ACC112 (cell line): ENCODE measurements at regions not wholly inside any gene's neighbourhood (a gene's known extent, or its start where the extent isn't known, plus 50 kb on each side); places are given as distances from the start of the nearest gene placed in this dataset.

Source experiments
- H2AFZ ChIP-seq: fragments of 200-600 bp; sonication (generic); one replicate; pipeline ENCODE4 v1.6.0; 2017; ENCODE audit warnings: antibody characterized with exemption, low read length; ENCODE audit not compliant: unreplicated experiment
- H3K27ac ChIP-seq: fragments of 200-600 bp; sonication (generic); 2 replicates; pipeline ENCODE4 v1.5.1; 2014; ENCODE audit warnings: low read depth, mild to moderate bottlenecking, antibody characterized with exemption, low read length, moderate library complexity
- H3K27me3 ChIP-seq: fragments of 200-600 bp; sonication (generic); 2 replicates; pipeline ENCODE4 v1.6.1; 2014; ENCODE audit warnings: mild to moderate bottlenecking, antibody characterized with exemption, low read length, moderate library complexity, mixed read lengths; ENCODE audit not compliant: insufficient read depth
- H3K36me3 ChIP-seq: fragments of 200-600 bp; sonication (generic); 2 replicates; pipeline ENCODE4 v1.6.1; 2016; ENCODE audit warnings: mild to moderate bottlenecking, antibody characterized with exemption, low read length, moderate library complexity, mixed read lengths; ENCODE audit not compliant: insufficient read depth
- H3K4me1 ChIP-seq: fragments of 200-600 bp; sonication (generic); one replicate; pipeline ENCODE4 v1.6.1; 2016; ENCODE audit warnings: low read length, mixed read lengths; ENCODE audit not compliant: insufficient read depth, unreplicated experiment, control insufficient read depth
- H3K4me3 ChIP-seq: fragments of 200-600 bp; sonication (generic); 2 replicates; pipeline ENCODE4 v1.5.1; 2014; ENCODE audit warnings: mild to moderate bottlenecking, low read depth, low read length
- H3K79me2 ChIP-seq: fragments of 200-600 bp; sonication (generic); one replicate; pipeline ENCODE4 v1.6.0; 2016; ENCODE audit warnings: low read length; ENCODE audit not compliant: control insufficient read depth, unreplicated experiment, insufficient read depth

DNA sequence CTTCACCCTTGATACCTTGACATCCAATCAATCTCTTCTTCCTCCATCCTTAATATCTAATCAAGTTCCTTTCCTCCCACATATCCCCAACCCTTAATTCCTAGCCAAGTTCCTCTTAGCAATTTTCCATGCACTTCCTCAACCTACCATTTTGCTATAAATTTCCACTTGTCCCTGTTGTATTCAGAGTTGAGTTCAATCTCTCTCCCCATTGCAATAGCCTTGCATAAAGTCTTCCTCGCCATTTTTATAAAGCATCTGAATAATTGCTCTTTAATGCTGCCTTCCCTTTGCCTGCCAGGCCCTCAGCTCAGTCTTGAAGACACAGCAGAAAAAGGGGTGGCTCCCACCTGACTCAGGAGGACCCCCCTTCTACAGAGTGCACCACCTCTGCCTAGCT is 390.3 kb downstream of the HHIPL2 start:
- Histone ChIP-seq H3K79me2 (no peaks in the 10 kb centered on the region), H2AFZ (no peak overlapping the region), H3K4me1 (no peaks in the 10 kb centered on the region), H3K4me3 (no peak overlapping the region), H3K27ac (no peak overlapping the region), H3K27me3 (no peaks in the 10 kb centered on the region), H3K36me3 (no peaks in the 10 kb centered on the region)

DNA sequence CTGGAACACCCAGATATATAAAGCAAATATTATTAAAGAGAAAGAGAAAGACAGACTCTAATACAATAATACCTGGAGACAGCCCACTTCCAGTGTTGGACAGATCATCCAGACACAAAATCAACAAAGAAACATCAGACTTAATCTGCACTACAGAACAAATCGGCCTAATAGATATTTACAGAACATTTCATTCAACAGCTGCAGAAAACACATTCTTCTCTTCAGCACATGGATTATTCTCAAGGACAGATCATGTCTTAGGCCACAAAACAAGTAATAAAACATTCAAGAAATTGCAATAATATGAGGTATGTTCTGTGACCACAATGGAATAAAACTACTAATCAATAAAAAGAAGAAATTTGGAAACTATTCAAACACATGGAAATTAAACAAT is 398.3 kb upstream of the DUSP10 start:
- Histone ChIP-seq H2AFZ (no peak overlapping the region), H3K79me2 (no peaks in the 10 kb centered on the region), H3K4me3 (no peak overlapping the region), H3K27me3 (no peaks in the 10 kb centered on the region), H3K4me1 (no peaks in the 10 kb centered on the region), H3K36me3 (no peaks in the 10 kb centered on the region), H3K27ac (no peak overlapping the region)

DNA sequence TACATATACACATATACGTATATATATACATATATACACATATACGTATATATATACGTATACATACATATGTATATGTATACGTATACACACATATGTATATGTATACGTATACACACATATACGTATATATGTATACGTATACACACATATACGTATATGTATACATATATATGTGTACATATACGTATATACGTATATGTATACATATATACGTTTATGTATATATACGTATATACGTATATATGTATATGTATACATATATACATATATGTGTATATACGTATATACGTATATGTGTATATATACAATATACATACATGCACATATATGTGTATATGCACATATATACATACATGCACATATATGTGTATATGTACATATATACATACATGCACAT is 396.2 kb upstream of the DUSP10 start:
- H3K27me3 ChIP-seq, result no peaks in the 10 kb centered on the region
- H3K27ac ChIP-seq, result no peak overlapping the region
- no peaks in the 10 kb centered on the region for H3K4me1 ChIP-seq
- no peaks in the 10 kb centered on the region for H3K36me3 ChIP-seq
- H3K79me2 ChIP-seq, result no peaks in the 10 kb centered on the region
- no peak overlapping the region for H2AFZ ChIP-seq
- H3K4me3 ChIP-seq, result no peak overlapping the region

DNA sequence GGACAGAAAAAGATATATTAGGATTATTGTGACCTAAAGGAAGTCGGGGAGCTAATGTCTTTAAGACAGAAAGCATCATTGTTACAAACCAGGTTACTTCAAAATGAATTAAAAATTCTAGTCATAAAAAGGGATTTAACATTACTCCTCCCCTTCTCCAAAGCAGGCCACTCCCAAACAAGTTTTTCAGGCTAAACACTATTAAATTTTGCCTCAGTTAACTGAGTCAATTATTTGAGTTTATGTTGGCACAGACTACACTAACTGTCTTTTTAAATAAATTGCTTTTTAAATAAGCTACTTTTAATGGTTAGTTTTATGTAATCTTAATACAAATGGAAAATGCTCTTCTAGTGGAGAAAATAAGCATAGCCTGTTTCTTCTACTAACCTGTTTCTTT is 395.0 kb upstream of the DUSP10 start:
- no peaks in the 10 kb centered on the region for H3K79me2 ChIP-seq
- no peaks in the 10 kb centered on the region for H3K4me1 ChIP-seq
- no peaks in the 10 kb centered on the region for H3K36me3 ChIP-seq
- H2AFZ ChIP-seq, result no peak overlapping the region
- no peak overlapping the region for H3K4me3 ChIP-seq
- H3K27ac ChIP-seq, result no peak overlapping the region
- no peaks in the 10 kb centered on the region for H3K27me3 ChIP-seq

DNA sequence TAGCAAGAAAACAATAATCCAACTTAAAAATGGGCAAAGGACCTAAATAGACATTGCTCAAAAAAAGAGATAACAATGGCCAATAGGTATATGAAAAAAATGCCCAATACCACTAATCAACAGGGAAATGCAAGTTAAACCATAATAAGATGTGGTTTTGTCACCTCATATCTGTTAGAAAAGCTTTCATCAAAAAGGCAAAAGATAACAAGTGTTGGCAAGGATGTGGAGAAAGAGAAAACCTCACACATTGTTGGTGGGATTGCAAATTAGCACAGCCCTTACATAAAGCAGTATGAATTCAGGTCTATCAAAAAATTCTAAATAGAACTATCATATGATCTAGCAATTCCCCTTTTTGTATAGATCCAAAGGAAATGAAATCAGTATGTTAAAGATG is 387.2 kb upstream of the DUSP10 start:
- no peaks in the 10 kb centered on the region for H3K79me2 ChIP-seq
- no peak overlapping the region for H3K27ac ChIP-seq
- no peaks in the 10 kb centered on the region for H3K4me1 ChIP-seq
- no peaks in the 10 kb centered on the region for H3K36me3 ChIP-seq
- H3K27me3 ChIP-seq, result no peaks in the 10 kb centered on the region
- H2AFZ ChIP-seq, result no peak overlapping the region
- H3K4me3 ChIP-seq, result no peak overlapping the region

DNA sequence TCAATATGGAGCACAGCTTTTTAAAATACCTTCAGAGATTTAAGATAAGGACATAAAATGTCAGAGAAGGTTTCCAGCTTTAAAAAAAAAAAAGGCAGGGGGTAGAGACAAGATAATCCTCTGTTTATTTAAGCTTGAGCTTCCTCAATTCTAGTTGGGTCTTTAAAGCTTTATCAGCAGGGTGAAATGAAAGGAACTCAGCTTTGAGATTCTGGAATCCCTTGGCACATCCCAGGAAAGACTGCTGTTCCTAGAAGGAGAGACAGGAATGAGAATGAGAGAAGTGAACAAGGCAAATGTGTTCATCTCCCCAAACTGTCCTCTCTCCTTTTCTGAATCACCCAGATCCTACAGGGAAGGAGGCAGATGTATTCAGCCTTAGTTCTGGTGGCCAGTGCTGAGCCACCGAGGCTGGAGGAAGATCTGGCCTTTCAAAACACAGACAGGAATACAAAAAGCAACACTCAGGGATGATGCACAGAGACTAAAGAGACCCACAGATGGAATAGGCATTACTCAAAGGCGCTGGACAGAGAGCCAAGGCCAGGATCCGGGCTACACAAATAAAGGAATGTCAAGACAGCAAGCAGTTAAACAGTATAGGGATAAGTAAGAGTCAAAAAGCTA is 385.8 kb upstream of the DUSP10 start:
- H3K36me3 ChIP-seq, result no peaks in the 10 kb centered on the region
- H3K27me3 ChIP-seq, result no peaks in the 10 kb centered on the region
- H3K79me2 ChIP-seq, result no peaks in the 10 kb centered on the region
- no peak overlapping the region for H3K4me3 ChIP-seq
- H2AFZ ChIP-seq, result no peak overlapping the region
- no peak overlapping the region for H3K27ac ChIP-seq
- no peaks in the 10 kb centered on the region for H3K4me1 ChIP-seq

DNA sequence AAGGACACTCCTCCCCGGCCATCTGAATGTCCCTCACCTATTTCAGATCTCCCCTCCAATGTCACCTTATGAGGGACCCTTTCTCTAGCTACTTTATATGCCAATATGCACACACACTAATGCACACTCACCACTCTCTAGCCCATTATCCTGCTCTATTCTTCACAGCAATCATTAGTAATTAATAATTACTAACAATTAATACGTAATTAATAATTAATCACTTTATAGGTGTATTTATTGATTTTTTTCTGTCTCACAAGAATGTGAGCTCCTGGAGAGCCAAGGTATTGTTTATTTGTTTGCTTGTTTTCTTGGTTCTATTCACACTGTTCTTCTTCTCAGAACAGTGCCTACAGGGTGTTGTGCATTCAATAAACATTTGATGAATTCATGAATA is 385.2 kb upstream of the DUSP10 start:
- H3K4me1 ChIP-seq, result no peaks in the 10 kb centered on the region
- H3K36me3 ChIP-seq, result no peaks in the 10 kb centered on the region
- no peaks in the 10 kb centered on the region for H3K27me3 ChIP-seq
- H2AFZ ChIP-seq, result no peak overlapping the region
- no peaks in the 10 kb centered on the region for H3K79me2 ChIP-seq
- H3K27ac ChIP-seq, result no peak overlapping the region
- no peak overlapping the region for H3K4me3 ChIP-seq

DNA sequence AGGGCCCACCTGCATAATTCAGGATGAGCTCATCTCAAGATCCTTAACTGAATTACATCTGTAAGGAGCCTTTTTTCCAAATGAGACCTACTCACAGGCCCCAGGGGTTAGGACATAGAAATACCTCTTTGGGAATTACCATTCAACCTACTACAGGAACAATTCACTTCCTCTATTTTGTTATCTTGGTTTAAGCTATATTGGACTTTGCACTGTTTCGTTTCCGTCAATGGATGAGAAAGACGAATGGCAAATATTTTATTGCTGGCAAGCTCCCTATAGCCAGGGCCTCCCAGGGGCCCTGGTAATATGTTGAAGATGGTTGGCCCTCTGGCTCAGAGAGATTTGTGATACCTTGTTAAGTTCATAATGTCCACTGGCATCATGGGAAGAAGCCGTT is 384.2 kb upstream of the DUSP10 start:
- no peaks in the 10 kb centered on the region for H3K27me3 ChIP-seq
- H3K36me3 ChIP-seq, result no peaks in the 10 kb centered on the region
- no peaks in the 10 kb centered on the region for H3K79me2 ChIP-seq
- no peaks in the 10 kb centered on the region for H3K4me1 ChIP-seq
- no peak overlapping the region for H3K27ac ChIP-seq
- no peak overlapping the region for H2AFZ ChIP-seq
- H3K4me3 ChIP-seq, result no peak overlapping the region

DNA sequence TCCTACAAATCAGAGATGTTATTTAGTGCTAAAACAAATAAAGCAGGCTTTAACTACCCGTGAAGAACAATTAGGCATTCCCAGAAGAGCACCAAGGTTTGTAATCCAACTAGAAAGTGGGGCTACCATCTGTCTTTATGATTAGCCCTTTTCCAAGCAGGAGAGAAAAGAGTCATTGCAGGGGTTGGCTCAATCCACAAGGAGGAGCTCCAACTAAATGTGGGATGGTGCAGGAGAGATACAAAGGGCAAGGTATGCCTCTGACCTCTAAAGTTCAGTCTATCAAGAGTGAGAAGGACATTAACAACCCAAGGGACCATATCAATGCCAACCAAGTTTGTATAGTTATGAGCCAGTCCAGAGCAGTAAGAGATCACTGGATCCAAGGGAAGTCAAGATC is 382.7 kb upstream of the DUSP10 start:
- Histone ChIP-seq H3K4me3 (no peak overlapping the region), H3K4me1 (no peaks in the 10 kb centered on the region), H3K36me3 (no peaks in the 10 kb centered on the region), H3K79me2 (no peaks in the 10 kb centered on the region), H2AFZ (no peak overlapping the region), H3K27me3 (no peaks in the 10 kb centered on the region), H3K27ac (no peak overlapping the region)

DNA sequence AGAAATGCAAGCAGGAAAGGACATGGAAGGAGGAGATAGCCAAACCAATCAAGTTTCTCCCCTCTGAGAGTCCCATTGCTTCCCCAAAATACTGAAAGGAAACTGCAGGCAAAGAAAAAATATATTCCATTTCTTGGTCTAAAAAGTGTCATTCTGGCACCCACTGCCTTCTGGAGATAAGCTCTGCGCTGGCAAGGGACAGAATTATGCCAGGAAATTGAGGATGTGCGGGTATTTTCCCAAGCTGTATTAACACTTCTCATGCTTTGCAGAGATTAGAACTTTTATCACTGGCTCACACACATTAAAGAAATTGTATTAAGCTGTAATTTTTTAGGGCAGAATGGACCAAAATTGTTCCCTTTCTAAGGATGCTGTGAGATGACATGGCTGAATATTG is 381.2 kb upstream of the DUSP10 start:
- Histone ChIP-seq H3K36me3 (no peaks in the 10 kb centered on the region), H3K79me2 (no peaks in the 10 kb centered on the region), H2AFZ (no peak overlapping the region), H3K4me3 (no peak overlapping the region), H3K27me3 (no peaks in the 10 kb centered on the region), H3K27ac (no peak overlapping the region), H3K4me1 (no peaks in the 10 kb centered on the region)

DNA sequence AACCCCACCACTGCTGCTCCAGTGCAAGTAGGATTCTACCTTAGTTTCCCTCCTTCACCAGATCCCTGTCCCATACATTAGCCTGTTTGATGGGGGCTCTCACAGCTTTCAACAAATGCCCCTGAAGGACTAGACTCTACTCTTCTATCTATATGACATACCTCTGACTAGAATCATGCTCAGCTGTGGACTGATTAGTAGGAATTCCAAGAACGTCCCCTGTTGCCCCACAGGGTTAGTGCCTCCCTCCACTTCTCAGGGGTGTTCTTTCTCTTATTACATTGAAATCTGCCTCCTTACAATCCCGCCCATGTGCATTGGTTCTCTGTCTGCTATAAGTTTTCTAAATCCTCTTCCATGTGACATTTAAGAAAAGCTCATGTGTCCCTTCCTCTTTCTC is 375.9 kb upstream of the DUSP10 start:
- Histone ChIP-seq H2AFZ (no peak overlapping the region), H3K79me2 (no peaks in the 10 kb centered on the region), H3K4me1 (no peaks in the 10 kb centered on the region), H3K4me3 (no peak overlapping the region), H3K27me3 (no peaks in the 10 kb centered on the region), H3K27ac (no peak overlapping the region), H3K36me3 (no peaks in the 10 kb centered on the region)
